Subcutaneous abdominal adipose tissue (tissue), 5 donors: ENCODE measurements at regions not wholly inside any gene's neighbourhood (a gene's known extent, or its start where the extent isn't known, plus 50 kb on each side); places are given as distances from the start of the nearest gene placed in this dataset.
A peak's percentile ranks its signal among the peaks of the same experiment; 100 is the strongest.

Source experiments
- H3K27ac ChIP-seq: one replicate; pipeline ENCODE4 v1.7.0; 2013; ENCODE audit warnings: low read depth, mild to moderate bottlenecking, inconsistent platforms, low read length, moderate library complexity
- H3K27me3 ChIP-seq, 5 donors: one replicate each; pipeline ENCODE4 v1.7.0; 2013; ENCODE audit warnings: low read length in 5 of 5, inconsistent platforms in 1 of 5; ENCODE audit not compliant: control insufficient read depth in 5 of 5, insufficient read depth in 4 of 5
- H3K36me3 ChIP-seq, 5 donors: one replicate each; pipeline ENCODE4 v1.7.0; 2013; ENCODE audit warnings: low read length in 5 of 5; ENCODE audit not compliant: control insufficient read depth in 5 of 5, insufficient read depth in 5 of 5
- H3K4me1 ChIP-seq, 5 donors: one replicate each; pipeline ENCODE4 v1.7.0; 2013; ENCODE audit warnings: low read length in 5 of 5, mild to moderate bottlenecking in 3 of 5, moderate library complexity in 1 of 5; ENCODE audit not compliant: control insufficient read depth in 5 of 5, insufficient read depth in 5 of 5
- H3K4me3 ChIP-seq, 5 donors: one replicate each; pipeline ENCODE4 v1.7.0; 2013; ENCODE audit warnings: low read length in 5 of 5, low read depth in 1 of 5
- H3K9ac ChIP-seq, 5 donors: one replicate each; pipeline ENCODE4 v1.7.0; 2013; ENCODE audit warnings: low read length in 5 of 5, mild to moderate bottlenecking in 4 of 5, moderate library complexity in 3 of 5
- H3K9me3 ChIP-seq, 5 donors: one replicate each; pipeline ENCODE4 v1.7.0; 2013; ENCODE audit warnings: low read length in 5 of 5; ENCODE audit not compliant: control insufficient read depth in 5 of 5
- donor health status: healthy.
- donor health status: healthy.
- donor health status: healthy.
- donor health status: healthy.
- donor health status: healthy.

GRCh38 chr10:44047361-44047760, 337.5 kb downstream of the CXCL12 start:
- no peak overlapping the region for H3K27ac ChIP-seq
- H3K9me3 ChIP-seq = no peaks in the 10 kb centered on the region
- no peaks in the 10 kb centered on the region for H3K27me3 ChIP-seq
- H3K9ac ChIP-seq = no peak overlapping the region
- H3K36me3 ChIP-seq = no peaks in the 10 kb centered on the region
- peak overlapping the region in 1 of 5 donors; percentile 4 for H3K4me3 ChIP-seq
- H3K4me1 ChIP-seq = peaks cover 5 to 39% (median 14%) of the 10 kb centered on the region in 5 donors

GRCh38 chr10:44046605-44047004, 338.3 kb downstream of the CXCL12 start:
- H3K9me3 ChIP-seq = no peaks in the 10 kb centered on the region
- peaks cover 5 to 39% (median 14%) of the 10 kb centered on the region in 5 donors for H3K4me1 ChIP-seq
- H3K9ac ChIP-seq = no peak overlapping the region
- H3K36me3 ChIP-seq = no peaks in the 10 kb centered on the region
- peak overlapping the region in 1 of 5 donors; percentile 0 for H3K4me3 ChIP-seq
- no peak overlapping the region for H3K27ac ChIP-seq
- H3K27me3 ChIP-seq = no peaks in the 10 kb centered on the region

DNA sequence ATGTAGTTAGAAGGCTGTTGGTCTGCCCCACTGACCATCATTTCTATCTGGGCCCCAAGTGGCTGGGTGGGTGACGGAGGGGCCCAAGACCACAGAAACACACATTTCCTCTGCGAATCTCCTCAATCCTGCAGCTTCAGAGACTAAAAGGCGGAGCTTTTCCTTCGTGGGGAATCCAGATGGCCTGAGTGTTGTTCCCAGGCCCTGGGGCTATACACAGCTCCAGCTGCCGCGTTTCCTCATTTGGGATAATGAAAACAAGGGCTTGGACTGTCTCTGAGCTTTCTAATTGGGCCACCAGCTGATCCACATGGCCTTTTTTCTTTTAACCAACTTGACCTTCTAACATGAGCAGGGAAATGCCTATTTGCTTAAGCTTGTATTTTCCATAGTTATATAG, 339.9 kb downstream of the CXCL12 start:
- H3K9ac ChIP-seq = no peak overlapping the region
- no peak overlapping the region for H3K27ac ChIP-seq
- peaks cover 5 to 39% (median 14%) of the 10 kb centered on the region in 5 donors for H3K4me1 ChIP-seq
- peaks cover 0 to 2% (median 0%) of the 10 kb centered on the region in 5 donors for H3K9me3 ChIP-seq
- H3K27me3 ChIP-seq = no peaks in the 10 kb centered on the region
- H3K36me3 ChIP-seq = no peaks in the 10 kb centered on the region
- H3K4me3 ChIP-seq = no peak overlapping the region

GRCh38 chr10:44044549-44044948, 340.3 kb downstream of the CXCL12 start:
- Histone ChIP-seq H3K27me3 (no peaks in the 10 kb centered on the region), H3K4me1 (peaks cover 5 to 39% (median 14%) of the 10 kb centered on the region in 5 donors), H3K36me3 (no peaks in the 10 kb centered on the region), H3K9me3 (peaks cover 0 to 2% (median 0%) of the 10 kb centered on the region in 5 donors), H3K27ac (no peak overlapping the region), H3K9ac (no peak overlapping the region), H3K4me3 (no peak overlapping the region)

DNA sequence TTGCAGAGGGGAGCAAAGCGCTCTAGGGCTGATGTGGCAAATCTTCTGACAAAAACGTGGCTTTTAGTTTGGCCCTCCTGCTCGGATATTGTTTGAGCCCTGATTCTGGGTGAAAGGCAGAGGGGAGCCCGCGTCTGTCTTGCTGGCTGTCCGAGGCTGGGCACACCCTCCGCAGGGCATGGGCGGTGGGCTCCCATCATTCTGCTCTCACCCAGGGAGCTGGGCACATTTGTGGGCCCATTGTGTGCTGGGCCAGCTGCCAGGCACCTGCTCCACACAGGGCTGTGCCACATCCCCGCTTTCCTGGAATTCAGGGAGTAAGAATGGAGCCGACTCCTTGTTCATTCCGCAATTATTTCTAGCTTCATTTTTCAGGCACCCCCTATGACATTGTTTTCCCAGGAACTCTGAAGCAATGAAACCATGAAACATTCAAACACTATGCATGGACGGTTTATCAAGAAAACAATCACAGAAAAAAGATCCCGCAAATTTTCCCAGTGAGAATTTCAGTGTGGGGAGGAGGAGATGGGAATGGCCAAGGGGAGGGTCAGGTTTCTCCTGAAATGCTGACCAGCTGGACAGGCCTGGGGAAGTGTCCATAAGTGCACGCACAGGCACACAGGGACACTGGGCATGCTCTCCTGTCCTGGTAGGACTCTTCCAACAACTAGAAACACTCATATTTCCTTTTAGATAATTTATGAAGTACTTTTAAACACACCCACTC, 341.1 kb downstream of the CXCL12 start:
- Histone ChIP-seq H3K4me3 (no peak overlapping the region), H3K9me3 (peaks cover 0 to 2% (median 0%) of the 10 kb centered on the region in 5 donors), H3K4me1 (peaks cover 5 to 39% (median 14%) of the 10 kb centered on the region in 5 donors), H3K36me3 (no peaks in the 10 kb centered on the region), H3K27ac (no peak overlapping the region), H3K9ac (peak overlapping the region in 1 of 5 donors; percentile 75), H3K27me3 (no peaks in the 10 kb centered on the region)

GRCh38 chr10:44042926-44043602, 341.8 kb downstream of the CXCL12 start:
- H3K36me3 ChIP-seq = no peaks in the 10 kb centered on the region
- peaks cover 5 to 39% (median 14%) of the 10 kb centered on the region in 5 donors for H3K4me1 ChIP-seq
- no peaks in the 10 kb centered on the region for H3K27me3 ChIP-seq
- no peak overlapping the region for H3K27ac ChIP-seq
- peaks cover 0 to 2% (median 0%) of the 10 kb centered on the region in 5 donors for H3K9me3 ChIP-seq
- no peak overlapping the region for H3K4me3 ChIP-seq
- no peak overlapping the region for H3K9ac ChIP-seq

- Histone ChIP-seq H3K4me1 (peaks cover 5 to 31% (median 12%) of the 10 kb centered on the region in 5 donors), H3K27ac (no peak overlapping the region), H3K27me3 (no peaks in the 10 kb centered on the region), H3K9ac (no peak overlapping the region), H3K9me3 (peaks cover 0 to 2% (median 0%) of the 10 kb centered on the region in 5 donors), H3K36me3 (no peaks in the 10 kb centered on the region), H3K4me3 (no peak overlapping the region)
Observed at GRCh38 chr10:44042075-44042770, 342.7 kb downstream of the CXCL12 start.

- Histone ChIP-seq H3K27ac (no peak overlapping the region), H3K4me1 (peaks cover 0 to 18% (median 11%) of the 10 kb centered on the region in 5 donors), H3K4me3 (no peak overlapping the region), H3K9me3 (peaks cover 0 to 2% (median 0%) of the 10 kb centered on the region in 5 donors), H3K27me3 (no peaks in the 10 kb centered on the region), H3K9ac (no peak overlapping the region), H3K36me3 (no peaks in the 10 kb centered on the region)
Observed at GRCh38 chr10:44039599-44039998, 345.3 kb downstream of the CXCL12 start.

DNA sequence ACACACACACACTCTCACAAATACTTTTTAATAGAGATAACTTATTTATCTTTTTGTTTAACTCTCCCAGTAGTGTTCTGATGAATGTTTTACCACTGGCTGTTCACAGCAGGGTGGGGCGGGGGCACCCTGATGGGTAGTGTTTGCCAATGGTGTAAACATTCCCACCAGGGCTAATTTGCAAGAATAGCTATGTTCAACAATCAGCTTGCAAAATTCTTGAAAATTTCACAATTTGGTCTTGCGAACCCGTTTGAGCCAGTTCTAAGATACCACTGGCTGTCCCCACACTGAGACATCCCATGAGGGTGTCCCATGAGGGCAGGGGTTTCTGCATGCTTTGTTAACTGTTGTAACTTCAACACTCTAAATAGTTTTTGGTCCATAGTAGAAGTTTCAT, 348.5 kb downstream of the CXCL12 start:
- H3K27ac ChIP-seq = no peak overlapping the region
- H3K4me3 ChIP-seq = no peak overlapping the region
- peaks cover 2 to 26% (median 9%) of the 10 kb centered on the region in 5 donors for H3K4me1 ChIP-seq
- H3K9me3 ChIP-seq = peaks cover 0 to 2% (median 0%) of the 10 kb centered on the region in 5 donors
- H3K27me3 ChIP-seq = no peaks in the 10 kb centered on the region
- no peak overlapping the region for H3K9ac ChIP-seq
- no peaks in the 10 kb centered on the region for H3K36me3 ChIP-seq
